Rectal smooth muscle tissue (tissue), 1 donor: ENCODE measurements at regions not wholly inside any gene's neighbourhood (a gene's known extent, or its start where the extent isn't known, plus 50 kb on each side); places are given as distances from the start of the nearest gene placed in this dataset.

Experiments
- H3K27ac ChIP-seq: one replicate; pipeline ENCODE4 v1.7.0; 2013; ENCODE audit warnings: low read depth, low read length, inconsistent platforms
- H3K27me3 ChIP-seq: one replicate; pipeline ENCODE4 v1.7.0; 2013; ENCODE audit warnings: low read length; ENCODE audit not compliant: control insufficient read depth, insufficient read depth
- H3K36me3 ChIP-seq: one replicate; pipeline ENCODE4 v1.7.0; 2013; ENCODE audit warnings: low read length; ENCODE audit not compliant: control insufficient read depth, insufficient read depth
- H3K4me1 ChIP-seq: one replicate; pipeline ENCODE4 v1.7.0; 2013; ENCODE audit warnings: low read length; ENCODE audit not compliant: control insufficient read depth, insufficient read depth
- H3K4me3 ChIP-seq: one replicate; pipeline ENCODE4 v1.7.0; 2013; ENCODE audit warnings: low read length
- H3K9ac ChIP-seq: one replicate; pipeline ENCODE4 v1.7.0; 2013; ENCODE audit warnings: low read length

DNA sequence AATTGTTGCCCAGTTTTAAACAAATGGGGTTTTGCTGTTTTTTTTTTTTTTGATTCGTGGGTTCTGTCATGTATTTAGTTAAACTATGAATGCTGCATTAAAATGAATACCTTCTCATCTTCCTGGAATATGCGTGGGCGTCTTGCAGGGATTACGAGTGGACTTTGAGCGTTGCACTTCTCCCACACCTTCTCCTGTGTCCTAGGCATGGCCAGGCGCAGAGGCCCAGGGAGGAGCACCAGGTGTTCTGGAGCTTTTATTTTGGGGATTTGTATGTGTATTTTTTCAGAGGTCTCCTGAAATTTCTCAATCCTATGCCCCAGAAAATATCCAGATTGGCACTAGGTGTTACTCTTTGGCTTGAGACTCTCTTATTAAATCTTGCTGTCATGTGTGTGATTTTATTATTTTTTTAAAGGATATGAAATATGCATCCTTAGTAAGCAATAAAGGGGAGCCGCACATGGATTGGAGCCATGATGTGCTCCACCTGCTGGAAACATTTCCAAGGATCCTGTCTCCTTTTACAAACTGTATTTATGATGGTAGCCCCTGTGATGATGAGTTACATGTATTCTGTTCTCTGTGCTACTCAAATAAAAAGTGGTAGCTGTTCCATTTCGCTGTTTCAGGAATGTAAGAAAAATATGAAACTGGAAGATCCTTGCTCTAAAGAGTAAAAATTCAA lies 482.2 kb upstream of the KLF6 start:
- Histone ChIP-seq H3K36me3 (no peaks in the 10 kb centered on the region), H3K4me3 (no peak overlapping the region), H3K4me1 (peaks cover 9% of the 10 kb centered on the region), H3K9ac (no peak overlapping the region), H3K27me3 (no peaks in the 10 kb centered on the region), H3K27ac (no peak overlapping the region)

DNA sequence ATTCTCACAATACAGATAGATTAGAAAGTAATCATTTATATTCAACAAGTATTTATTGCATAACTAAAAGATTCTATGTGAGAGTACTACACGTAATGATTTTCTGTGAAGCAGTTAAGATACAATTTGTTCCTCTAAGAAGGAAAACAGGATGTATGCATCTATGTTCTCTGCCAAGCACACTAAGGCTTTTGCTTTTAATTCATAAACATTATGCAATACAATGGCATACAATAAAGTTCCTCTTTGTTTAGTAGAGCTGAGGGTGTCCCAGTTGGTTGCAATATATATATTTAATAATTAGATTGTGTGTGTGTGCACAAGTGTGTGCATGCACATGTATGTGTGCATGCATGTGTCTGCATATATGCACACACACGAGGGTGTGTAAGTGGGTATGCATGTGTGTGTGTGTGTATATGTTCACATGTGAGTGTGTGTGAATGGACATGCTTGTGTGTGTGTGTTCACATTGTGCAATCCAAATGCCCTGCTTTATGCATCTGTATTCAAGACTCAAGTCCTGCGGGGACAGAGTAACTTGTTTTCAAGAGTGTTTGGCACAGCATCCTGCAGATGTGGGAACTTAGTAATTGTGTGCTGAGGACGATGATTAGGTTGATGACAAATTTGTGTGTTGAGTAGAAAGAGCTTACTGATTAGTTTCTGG lies 481.5 kb upstream of the KLF6 start:
- Histone ChIP-seq H3K4me3 (no peak overlapping the region), H3K4me1 (peaks cover 9% of the 10 kb centered on the region), H3K36me3 (no peaks in the 10 kb centered on the region), H3K9ac (no peak overlapping the region), H3K27ac (no peak overlapping the region), H3K27me3 (no peaks in the 10 kb centered on the region)

GRCh38 chr10:4265964-4266363 lies 481.0 kb upstream of the KLF6 start:
- Histone ChIP-seq H3K36me3 (no peaks in the 10 kb centered on the region), H3K9ac (no peak overlapping the region), H3K4me3 (no peak overlapping the region), H3K27me3 (no peaks in the 10 kb centered on the region), H3K4me1 (peaks cover 9% of the 10 kb centered on the region), H3K27ac (no peak overlapping the region)

GRCh38 chr10:4264209-4264865 lies 479.3 kb upstream of the KLF6 start:
- H3K36me3 ChIP-seq, result no peaks in the 10 kb centered on the region
- no peak overlapping the region for H3K27ac ChIP-seq
- H3K4me3 ChIP-seq, result no peak overlapping the region
- H3K27me3 ChIP-seq, result no peaks in the 10 kb centered on the region
- no peak overlapping the region for H3K9ac ChIP-seq
- H3K4me1 ChIP-seq, result peaks cover 16% of the 10 kb centered on the region

GRCh38 chr10:4263601-4263921 lies 478.6 kb upstream of the KLF6 start:
- peaks cover 16% of the 10 kb centered on the region for H3K4me1 ChIP-seq
- no peak overlapping the region for H3K27ac ChIP-seq
- no peaks in the 10 kb centered on the region for H3K36me3 ChIP-seq
- H3K27me3 ChIP-seq, result no peaks in the 10 kb centered on the region
- no peak overlapping the region for H3K9ac ChIP-seq
- no peak overlapping the region for H3K4me3 ChIP-seq

- Histone ChIP-seq H3K36me3 (no peaks in the 10 kb centered on the region), H3K9ac (no peak overlapping the region), H3K4me3 (no peak overlapping the region), H3K4me1 (peaks cover 16% of the 10 kb centered on the region), H3K27ac (no peak overlapping the region), H3K27me3 (no peaks in the 10 kb centered on the region)
Observed at GRCh38 chr10:4262870-4263600, 478.0 kb upstream of the KLF6 start.

- H3K9ac ChIP-seq, result no peak overlapping the region
- no peak overlapping the region for H3K4me3 ChIP-seq
- H3K27ac ChIP-seq, result no peak overlapping the region
- H3K36me3 ChIP-seq, result no peaks in the 10 kb centered on the region
- H3K27me3 ChIP-seq, result no peaks in the 10 kb centered on the region
- peaks cover 16% of the 10 kb centered on the region for H3K4me1 ChIP-seq
Observed at GRCh38 chr10:4262449-4262848, 477.4 kb upstream of the KLF6 start.

GRCh38 chr10:4260483-4261124 lies 475.6 kb upstream of the KLF6 start:
- no peaks in the 10 kb centered on the region for H3K36me3 ChIP-seq
- peaks cover 11% of the 10 kb centered on the region for H3K4me1 ChIP-seq
- peak overlapping the region; percentile 65 for H3K27ac ChIP-seq
- H3K9ac ChIP-seq, result no peak overlapping the region
- no peak overlapping the region for H3K4me3 ChIP-seq
- H3K27me3 ChIP-seq, result no peaks in the 10 kb centered on the region

GRCh38 chr10:4257939-4258465 lies 473.0 kb upstream of the KLF6 start:
- H3K36me3 ChIP-seq, result no peaks in the 10 kb centered on the region

DNA sequence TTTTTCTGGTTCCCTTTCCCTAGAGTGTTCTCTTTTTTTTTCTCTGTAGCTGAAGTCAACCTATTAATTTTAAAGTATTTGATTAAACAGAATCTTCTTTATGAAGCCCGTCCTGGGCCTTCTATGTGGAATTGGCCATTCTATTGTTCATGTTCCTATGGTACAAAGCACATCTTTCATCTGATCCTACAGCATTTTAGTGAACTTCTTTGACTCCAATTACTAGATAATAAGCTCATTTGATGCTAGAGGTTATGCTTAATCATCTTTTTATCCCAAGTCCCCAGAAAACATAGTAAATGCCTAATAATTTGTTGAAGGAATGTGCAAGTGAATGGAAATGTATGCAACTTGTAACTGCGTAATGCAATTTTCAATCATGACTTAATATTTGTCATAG lies 472.0 kb upstream of the KLF6 start:
- H3K36me3 ChIP-seq, result no peaks in the 10 kb centered on the region
- H3K9ac ChIP-seq, result no peak overlapping the region
- no peaks in the 10 kb centered on the region for H3K27me3 ChIP-seq
- H3K27ac ChIP-seq, result no peak overlapping the region
- peaks cover 11% of the 10 kb centered on the region for H3K4me1 ChIP-seq
- no peak overlapping the region for H3K4me3 ChIP-seq

More at GRCh38 chr10:4257939-4258465, 473.0 kb upstream of the KLF6 start:
- H3K4me1 ChIP-seq, result peaks cover 11% of the 10 kb centered on the region
- H3K4me3 ChIP-seq, result no peak overlapping the region
- no peak overlapping the region for H3K9ac ChIP-seq
- no peaks in the 10 kb centered on the region for H3K27me3 ChIP-seq
- H3K27ac ChIP-seq, result no peak overlapping the region

DNA sequence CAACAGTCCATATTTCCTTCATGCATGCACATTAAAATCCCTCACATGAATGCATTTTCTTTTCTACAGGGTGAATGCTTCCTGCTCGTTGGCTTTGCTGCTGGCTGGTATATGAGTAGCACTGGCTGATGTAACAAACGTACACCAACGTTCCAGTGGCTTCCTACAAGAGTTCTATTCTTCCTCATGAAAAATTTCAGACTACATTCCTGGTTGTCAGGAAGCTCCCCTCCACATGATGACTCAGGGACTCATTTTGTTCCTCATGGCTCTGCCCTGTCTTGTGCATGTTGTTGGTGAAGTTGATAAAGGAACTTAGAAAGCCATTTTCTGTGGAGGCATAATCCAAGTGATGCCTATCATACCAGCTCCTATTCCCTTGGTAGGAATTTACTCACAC lies 470.7 kb upstream of the KLF6 start:
- no peak overlapping the region for H3K9ac ChIP-seq
- H3K4me3 ChIP-seq, result no peak overlapping the region
- peaks cover 8% of the 10 kb centered on the region for H3K4me1 ChIP-seq
- no peak overlapping the region for H3K27ac ChIP-seq
- no peaks in the 10 kb centered on the region for H3K36me3 ChIP-seq
- H3K27me3 ChIP-seq, result no peaks in the 10 kb centered on the region
